VCaP (cell line): ENCODE measurements at regions not wholly inside any gene's neighbourhood (a gene's known extent, or its start where the extent isn't known, plus 50 kb on each side); places are given as distances from the start of the nearest gene placed in this dataset.

Experiments used
- H3K27ac ChIP-seq: fragments of 450-650 bp; 2 replicates; pipeline ENCODE4 v1.5.1; 2017
- CTCF ChIP-seq: fragments of 450-650 bp; conservative IDR thresholded peaks from 2 replicates; pipeline ENCODE4 v1.5.1; 2017; ENCODE audit warnings: mild to moderate bottlenecking, moderate library complexity

GRCh38 chr1:218547957-218548730 lies 203.0 kb downstream of the TGFB2 start:
- no peak overlapping the region for H3K27ac ChIP-seq
- TF ChIP-seq CTCF, result no peak

GRCh38 chr1:218548764-218549163 lies 203.6 kb downstream of the TGFB2 start:
- no peak overlapping the region for H3K27ac ChIP-seq
- no peak for TF ChIP-seq CTCF

- H3K27ac ChIP-seq, result no peak overlapping the region
- no peak for TF ChIP-seq CTCF
These were observed 208.1 kb downstream of the TGFB2 start for GRCh38 chr1:218553197-218553596.

GRCh38 chr1:218556016-218556415 lies 210.9 kb downstream of the TGFB2 start:
- no peak for TF ChIP-seq CTCF
- peak overlapping the region; percentile 16; the same call in 1 of the 2 replicates for H3K27ac ChIP-seq

- H3K27ac ChIP-seq, result peak overlapping the region; percentile 16; the same call in 1 of the 2 replicates
- no peak for TF ChIP-seq CTCF
These were observed 212.6 kb downstream of the TGFB2 start for GRCh38 chr1:218557731-218558130.

GRCh38 chr1:218558271-218558810 lies 213.2 kb downstream of the TGFB2 start:
- H3K27ac ChIP-seq, result peak overlapping the region; percentile 16; the same call in 1 of the 2 replicates
- no peak for TF ChIP-seq CTCF

GRCh38 chr1:218565377-218565776 lies 220.2 kb downstream of the TGFB2 start:
- TF ChIP-seq CTCF, result no peak
- no peak overlapping the region for H3K27ac ChIP-seq
